Stimulated activated CD8-positive, alpha-beta memory T cell treated with anti-CD3 and anti-CD28 coated beads, Interleukin-12 subunit alpha, Interleukin-12 subunit beta, amount 100 ng/mL, for 24 hours (primary cell): ENCODE measurements at regions not wholly inside any gene's neighbourhood (a gene's known extent, or its start where the extent isn't known, plus 50 kb on each side); places are given as distances from the start of the nearest gene placed in this dataset.
"Not testable (repeated sequence)": the region's sequence is repeated elsewhere in the genome, so short reads cannot be mapped to it uniquely, and the experiment has no call there.

Experiments
- DNase-seq: peaks from one replicate; pipeline ENCODE4 v3.0.0-alpha.2; 2020; ENCODE audit errors: extremely low read depth

- no peak for DNase-seq
Observed at GRCh38 chr9:106758911-106759310, 104.1 kb upstream of the ZNF462 start.

- no peak for DNase-seq
Observed at GRCh38 chr9:106761493-106761892, 101.5 kb upstream of the ZNF462 start.

GRCh38 chr9:106766616-106767015 lies 96.3 kb upstream of the ZNF462 start:
- DNase-seq, result no peak

GRCh38 chr9:106769331-106769730 lies 93.6 kb upstream of the ZNF462 start:
- DNase-seq, result no peak

GRCh38 chr9:106771608-106772007 lies 91.4 kb upstream of the ZNF462 start:
- no peak for DNase-seq

- DNase-seq, result no peak
Observed at GRCh38 chr9:106772523-106773290, 90.3 kb upstream of the ZNF462 start.

GRCh38 chr9:106773750-106774149 lies 89.2 kb upstream of the ZNF462 start:
- DNase-seq, result no peak

- no peak for DNase-seq
Observed at GRCh38 chr9:106775960-106776359, 87.0 kb upstream of the ZNF462 start.

GRCh38 chr9:106779796-106780195 lies 83.2 kb upstream of the ZNF462 start:
- no peak for DNase-seq

- DNase-seq, result no peak
Observed at GRCh38 chr9:106783121-106783520, 79.8 kb upstream of the ZNF462 start.

GRCh38 chr9:106784076-106784475 lies 78.9 kb upstream of the ZNF462 start:
- no peak for DNase-seq

GRCh38 chr9:106785200-106785599 lies 77.8 kb upstream of the ZNF462 start:
- no peak for DNase-seq

- not testable (repeated sequence) for DNase-seq
Observed at GRCh38 chr9:106788021-106788420, 74.9 kb upstream of the ZNF462 start.

- no peak for DNase-seq
Observed at GRCh38 chr9:106795031-106795430, 67.9 kb upstream of the ZNF462 start.

GRCh38 chr9:106796771-106797170 lies 66.2 kb upstream of the ZNF462 start:
- DNase-seq, result no peak

GRCh38 chr9:106797299-106797698 lies 65.7 kb upstream of the ZNF462 start:
- DNase-seq, result no peak

- DNase-seq, result no peak
Observed at GRCh38 chr9:106798016-106798799, 64.8 kb upstream of the ZNF462 start.

- no peak for DNase-seq
Observed at GRCh38 chr9:106799152-106799551, 63.8 kb upstream of the ZNF462 start.

- DNase-seq, result no peak
Observed at GRCh38 chr9:106800701-106801270, 62.2 kb upstream of the ZNF462 start.

- DNase-seq, result no peak
Observed at GRCh38 chr9:106801816-106802215, 61.1 kb upstream of the ZNF462 start.
